K562 (cell line): ENCODE measurements at regions not wholly inside any gene's neighbourhood (a gene's known extent, or its start where the extent isn't known, plus 50 kb on each side); places are given as distances from the start of the nearest gene placed in this dataset.

ENCODE experiments used
- ATAC-seq: fragments of 200-7000 bp; cut with Tn5 transposase; 3 replicates; pipeline ENCODE4 v1.9.1; 2020; ENCODE audit warnings: moderate library complexity
- BruUV-seq: library from RNA; stranded (reverse); fragments of 400-500 nt; replicated peaks from 2 replicates; lab custom pipeline; 2021; lab: Mats Ljungman, UMichigan
- CTCF ChIA-PET: fragments of 300-600 bp; formaldehyde crosslinking; extraction: SDS; loops from one replicate; lab custom pipeline; 2021; ENCODE audit warnings: low intra/inter-chr PET ratio; lab: Yijun Ruan, JAX
- POLR2A ChIA-PET: fragments of 300-600, 350-650 bp; sonication (Branson Sonifier 250); formaldehyde crosslinking; extraction: SDS; loops from one replicate; lab custom pipeline; 2021; ENCODE audit warnings: antibody characterized with exemption, inconsistent platforms; lab: Yijun Ruan, JAX
- DNase-seq, 4 experiments: peaks; one replicate each; pipeline versions ENCODE4 v3.0.0 to v3.0.0-alpha.2; 2011 to 2018; ENCODE audit warnings: low spot score in 3 of 4, mixed read lengths in 3 of 4; ENCODE audit errors: extremely low read depth in 1 of 4
- FAIRE-seq: peaks from 2 replicates; lab custom pipeline; 2011; peaks lifted over from hg19 to GRCh38; lab: Jason Lieb, UNC
- H2AFZ ChIP-seq: 2 replicates; pipeline ENCODE4 v1.6.0; 2011; ENCODE audit warnings: low read depth, low read length, control low read depth, inconsistent platforms
- H3K27ac ChIP-seq: fragments of 200-600 bp; 3 replicates; pipeline ENCODE4 v1.8.0; 2011; ENCODE audit warnings: low read depth, mild to moderate bottlenecking, control low read depth, inconsistent platforms, low read length, moderate library complexity, mixed read lengths; ENCODE audit errors: extremely low read depth
- H3K27me3 ChIP-seq, 2 experiments: fragments of 300-600 bp in 1 of 2; 2 replicates in 1 of 2; 3 replicates in 1 of 2; pipeline versions ENCODE4 v1.6.0 to v1.8.0; 2011; ENCODE audit warnings: inconsistent platforms in 2 of 2, low read length in 2 of 2, mild to moderate bottlenecking in 1 of 2, mixed read lengths in 1 of 2, moderate library complexity in 1 of 2; ENCODE audit not compliant: control insufficient read depth in 2 of 2, insufficient read depth in 2 of 2
- H3K36me3 ChIP-seq: fragments of 300-600 bp; 3 replicates; pipeline ENCODE4 v1.8.0; 2011; ENCODE audit warnings: mild to moderate bottlenecking, low read length, inconsistent platforms; ENCODE audit not compliant: control insufficient read depth, insufficient read depth
- H3K4me1 ChIP-seq, 2 experiments: fragments of 200-600 bp in 1 of 2; replicated peaks in 1 of 2; 2 replicates in 1 of 2; 3 replicates in 1 of 2; pipeline versions ENCODE4 v1.5.1 to v1.8.0; 2011; ENCODE audit warnings: inconsistent platforms in 2 of 2, low read length in 2 of 2, mild to moderate bottlenecking in 1 of 2, mixed read lengths in 1 of 2, moderate library complexity in 1 of 2; ENCODE audit not compliant: control insufficient read depth in 2 of 2, insufficient read depth in 2 of 2
- H3K4me2 ChIP-seq: 2 replicates; pipeline ENCODE4 v1.6.1; 2011; ENCODE audit warnings: low read length, control low read depth, inconsistent platforms, mixed read lengths; ENCODE audit not compliant: insufficient read depth
- H3K4me3 ChIP-seq: fragments of 200-600 bp; sonication (generic), shearing (Covaris generic); 2 replicates; pipeline ENCODE4 v1.5.1; 2016; ENCODE audit warnings: control low read depth, inconsistent platforms
- H3K79me2 ChIP-seq: fragments of 200-600 bp; 3 replicates; pipeline ENCODE4 v1.8.0; 2011; ENCODE audit warnings: low read length, inconsistent platforms; ENCODE audit not compliant: control insufficient read depth, insufficient read depth
- H3K9ac ChIP-seq, 2 experiments: 2 replicates each; pipeline versions ENCODE4 v1.6.0 to v1.6.1; 2011; ENCODE audit warnings: low read depth in 2 of 2, low read length in 2 of 2, control low read depth in 1 of 2, inconsistent platforms in 1 of 2, mild to moderate bottlenecking in 1 of 2, mixed read lengths in 1 of 2; ENCODE audit not compliant: insufficient read depth in 1 of 2
- H3K9me1 ChIP-seq: one replicate; pipeline ENCODE4 v1.6.0; 2011; ENCODE audit warnings: inconsistent platforms, mild to moderate bottlenecking, low read length, moderate library complexity; ENCODE audit not compliant: control insufficient read depth, insufficient read depth
- H3K9me3 ChIP-seq: replicated peaks from 2 replicates; pipeline ENCODE4 v1.5.1; 2011; ENCODE audit warnings: low read depth, low read length, inconsistent platforms; ENCODE audit not compliant: control insufficient read depth, insufficient read depth
- H4K20me1 ChIP-seq: replicated peaks from 2 replicates; pipeline ENCODE4 v1.6.1; 2011; ENCODE audit warnings: low read length, inconsistent platforms, mixed read lengths; ENCODE audit not compliant: control insufficient read depth, insufficient read depth
- ETS2 ChIP-seq: IDR thresholded peaks from 2 replicates; pipeline ENCODE4 v1.6.1; 2016; ENCODE audit warnings: borderline replicate concordance, missing genetic modification characterization, mild to moderate bottlenecking, moderate library complexity, missing compliant biosample characterization; ENCODE audit not compliant: poor library complexity, severe bottlenecking
- GTF3C2 ChIP-seq: IDR thresholded peaks from 3 replicates; pipeline ENCODE4 v1.6.1; 2011; ENCODE audit warnings: borderline replicate concordance, mild to moderate bottlenecking, moderate library complexity; ENCODE audit not compliant: insufficient read length; ENCODE audit errors: extremely low read depth
- SNRNP70 ChIP-seq: fragments of 200-400 bp; formaldehyde crosslinking; optimal IDR thresholded peaks from 2 replicates; pipeline ENCODE3; 2017; ENCODE audit warnings: low read depth, low read length
- TRIM28 ChIP-seq: fragments of 450-650 bp; IDR thresholded peaks from 2 replicates; pipeline ENCODE4 v1.6.1; 2017
- ZBED1 ChIP-seq: IDR thresholded peaks from 2 replicates; pipeline ENCODE4 v1.6.1; 2014
- ZC3H8 ChIP-seq: fragments of 450-650 bp; IDR thresholded peaks from 2 replicates; pipeline ENCODE4 v1.6.1; 2017
- ZMIZ1 ChIP-seq, 2 experiments: fragments of 150-350 bp in 1 of 2; IDR thresholded peaks; 2 replicates each; pipeline ENCODE4 v1.6.1; 2012 to 2016; ENCODE audit warnings: low read depth in 2 of 2, low read length in 2 of 2, mild to moderate bottlenecking in 1 of 2, moderate library complexity in 1 of 2
- ZNF408 ChIP-seq: fragments of 250-450 bp; sonication (Bioruptor Pico); IDR thresholded peaks from 2 replicates; pipeline ENCODE4 v1.4.0; 2020; ENCODE audit warnings: low read depth, mild to moderate bottlenecking, moderate library complexity
- WGBS: fragments of 100-300 bp; shearing (Covaris generic); methylation state at CpG from one replicate; pipeline ENCODE4 v1.1.6; 2016; ENCODE audit warnings: low coverage, mixed read lengths; ENCODE audit not compliant: insufficient coverage; ENCODE audit errors: missing lambda C conversion rate; 5-methylcytosine and 5-hydroxymethylcytosine counted together
- in situ Hi-C: fragments of 300-500 bp; cut with MboI; formaldehyde crosslinking; loops from 4 replicates; pipeline ENCODE4 v1.15.0; 2018; ENCODE audit warnings: inconsistent platforms, mixed read lengths
- intact Hi-C: fragments of 100-400 bp; cut with micrococcal nuclease; formaldehyde crosslinking; loops from 2 replicates; pipeline ENCODE4 v1.14.2; 2022

GRCh38 chr1:36673202-36673601 is 190.5 kb upstream of the CSF3R start:
- H3K36me3 ChIP-seq, result no peaks in the 10 kb centered on the region
- H3K9me3 ChIP-seq, result no peaks in the 10 kb centered on the region
- H4K20me1 ChIP-seq, result peaks cover 6% of the 10 kb centered on the region
- no TSS peak for BruUV-seq
- ATAC-seq (no peak), FAIRE-seq (no peak), DNase-seq (no peak)
- no peak overlapping the region for H2AFZ ChIP-seq
- H3K4me1 ChIP-seq, result no peaks in the 10 kb centered on the region
- intact Hi-C loops, result no loop called here
- CTCF ChIA-PET, result no interaction called here
- H3K9me1 ChIP-seq, result no peaks in the 10 kb centered on the region
- H3K79me2 ChIP-seq, result no peaks in the 10 kb centered on the region
- H3K4me2 ChIP-seq, result no peak overlapping the region
- TF ChIP-seq ZMIZ1 (IDR thresholded peaks at IDR 0.05; ENCODE audit: low read depth in 2 of 2, low read length in 2 of 2) (no peak), ZNF408 (CRISPR knock-in tag) (no peak), ZBED1 (no peak), ETS2 (tag) (no peak), ZC3H8 (no peak), TRIM28 (no peak), SNRNP70 (no peak), GTF3C2 (no peak)
- TF ChIP-seq, all 486 proteins: peak for 0
- H3K27me3 ChIP-seq, result peaks cover 13 to 42% of the 10 kb centered on the region in 2 experiments; a peak in 3 of 5 replicates
- H3K4me3 ChIP-seq, result no peak overlapping the region
- in situ Hi-C loops, result no loop called here
- H3K9ac ChIP-seq, result no peak overlapping the region
- no peak overlapping the region for H3K27ac ChIP-seq
- 0% methylated on average over 5 of the region's 6 CpGs for WGBS
- POLR2A ChIA-PET, result no interaction called here
